GM18909 (cell line): ENCODE measurements at regions not wholly inside any gene's neighbourhood (a gene's known extent, or its start where the extent isn't known, plus 50 kb on each side); places are given as distances from the start of the nearest gene placed in this dataset.

Source experiments
- ATAC-seq: cut with Tn5 transposase; IDR thresholded peaks from one replicate; pipeline ENCODE4 v1.9.1; 2021; ENCODE audit warnings: mild to moderate bottlenecking; ENCODE audit not compliant: unreplicated experiment, poor library complexity

DNA sequence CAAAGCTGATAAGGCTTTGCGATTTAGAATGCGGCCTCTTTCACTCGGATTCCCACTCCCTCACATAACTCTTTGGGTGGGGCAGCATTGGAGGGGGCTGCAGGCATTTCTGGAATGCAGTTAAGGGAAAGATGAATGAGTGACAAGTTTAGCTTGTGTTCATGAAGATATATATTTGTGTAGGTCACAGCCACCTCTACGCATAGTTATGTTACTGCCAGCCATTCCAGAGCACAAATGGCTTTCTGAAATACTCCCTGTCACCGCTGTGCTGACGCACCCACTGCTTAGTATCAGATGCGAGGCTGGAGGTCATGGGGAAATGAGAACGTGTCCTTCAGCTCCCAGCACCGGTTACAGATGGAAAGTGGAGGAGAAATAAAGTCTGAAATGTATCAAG, 54.1 kb upstream of the ATP1A1 start:
- no peak for ATAC-seq

DNA sequence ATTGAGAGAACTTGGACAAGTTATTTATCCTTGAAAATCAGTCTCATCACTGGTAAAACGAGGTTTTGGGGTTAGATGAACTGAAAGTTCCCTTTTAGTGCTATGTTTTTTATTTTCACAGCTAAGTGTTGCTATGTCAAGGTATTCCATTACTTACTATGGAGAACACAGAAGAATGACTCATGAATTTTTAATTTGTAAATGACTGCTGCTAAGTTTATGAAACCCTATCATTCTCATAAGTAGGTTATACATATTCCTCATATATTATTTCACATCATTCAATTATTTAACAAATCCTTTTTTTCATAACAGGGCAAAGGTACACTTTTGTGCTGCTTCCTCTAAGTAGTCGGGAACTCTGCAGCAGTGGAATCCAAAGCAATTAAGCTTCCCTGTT, 52.2 kb upstream of the ATP1A1 start:
- ATAC-seq: no peak

DNA sequence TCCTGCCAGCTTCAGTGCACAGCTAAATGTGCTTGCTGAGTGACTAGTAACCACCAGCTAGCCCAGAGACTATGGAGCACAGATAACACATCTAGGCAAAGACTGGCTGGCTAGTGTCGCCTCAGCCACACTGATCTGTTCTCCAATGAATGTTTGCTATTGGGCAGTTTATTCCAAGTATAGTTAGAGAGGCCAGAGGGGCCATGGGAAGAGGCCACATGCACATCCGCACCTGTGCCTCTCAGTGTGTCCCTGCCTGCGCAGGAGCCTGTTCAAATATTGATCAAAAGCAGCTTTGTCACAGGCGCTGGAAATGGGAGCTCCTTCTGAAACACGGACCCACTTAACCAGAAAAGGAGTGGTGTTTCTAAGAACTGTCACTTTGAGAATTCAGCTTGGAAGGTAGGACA, 51.3 kb upstream of the ATP1A1 start:
- no peak for ATAC-seq

DNA sequence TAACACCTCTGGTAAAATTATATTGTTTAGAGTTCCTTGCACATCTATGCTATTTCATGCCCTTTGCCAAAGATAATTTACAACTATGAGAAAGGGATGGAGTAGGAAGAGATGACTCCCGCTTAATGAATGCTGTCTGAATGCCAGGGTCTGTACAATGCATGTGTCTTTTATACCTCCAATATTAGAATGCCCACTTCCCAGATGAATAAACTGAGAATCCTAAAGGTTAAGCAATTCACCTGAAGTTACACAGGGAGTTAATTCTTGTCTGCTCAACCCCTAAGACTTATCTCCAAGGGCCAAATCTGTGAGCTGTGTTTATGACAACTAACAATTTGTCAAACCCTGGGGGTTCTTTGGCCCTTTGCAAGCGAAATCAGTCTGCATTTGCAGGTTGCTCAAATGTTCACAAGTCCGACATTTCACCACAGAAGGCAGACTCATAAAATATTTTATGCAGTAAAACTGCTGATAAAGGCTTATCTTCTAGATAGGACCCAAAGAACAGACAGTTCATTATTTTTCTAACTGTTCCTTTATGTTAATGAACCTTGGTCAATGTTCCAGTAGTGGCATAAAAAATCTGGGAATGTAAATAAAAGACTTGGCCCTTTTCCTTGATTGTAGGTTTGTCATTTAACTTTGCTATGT, 50.2 kb upstream of the ATP1A1 start:
- no peak for ATAC-seq
